Ascending aorta (tissue), 2 donors: ENCODE measurements at regions not wholly inside any gene's neighbourhood (a gene's known extent, or its start where the extent isn't known, plus 50 kb on each side); places are given as distances from the start of the nearest gene placed in this dataset.

Experiments
- DNase-seq, 2 donors: peaks; one replicate each; pipeline ENCODE4 v3.0.0-alpha.2; 2019; ENCODE audit warnings: low spot score in 2 of 2
- H3K27ac ChIP-seq, 2 donors: fragments of 200-600 bp; sonication (generic); one replicate each; pipeline ENCODE4 v1.5.1; 2016 to 2017; ENCODE audit warnings: mild to moderate bottlenecking in 1 of 2
- H3K27me3 ChIP-seq: fragments of 200-600 bp; sonication (generic); one replicate; pipeline ENCODE4 v1.5.1; 2017
- H3K36me3 ChIP-seq, 2 donors: fragments of 200-600 bp; sonication (generic); one replicate each; pipeline ENCODE4 v1.5.1; 2016
- H3K4me1 ChIP-seq, 2 donors: fragments of 200-600 bp; sonication (generic); one replicate each; pipeline ENCODE4 v1.5.1; 2016 to 2017; ENCODE audit warnings: mild to moderate bottlenecking in 1 of 2
- H3K4me3 ChIP-seq, 2 donors: fragments of 200-600 bp; sonication (generic); one replicate each; pipeline ENCODE4 v1.5.1; 2016 to 2017; ENCODE audit warnings: mild to moderate bottlenecking in 1 of 2
- H3K9me3 ChIP-seq, 2 donors: fragments of 200-600 bp; sonication (generic); one replicate each; pipeline ENCODE4 v1.5.1; 2016
- intact Hi-C: fragments of 100-400 bp; cut with DNase I; formaldehyde crosslinking; loops from one replicate; pipeline ENCODE4 v1.15.1; 2023
- TF ChIP-seq, protein P1 (sequence below), 3 experiments: fragments of 200-600 bp in 2 of 3; fragments of 450-650 bp in 1 of 3; sonication (generic) in 2 of 3; IDR thresholded peaks; one replicate each; pipeline ENCODE4 v1.5.1; 2016 to 2019; ENCODE audit warnings: antibody characterized with exemption in 3 of 3, mild to moderate bottlenecking in 1 of 3, moderate library complexity in 1 of 3

DNA sequence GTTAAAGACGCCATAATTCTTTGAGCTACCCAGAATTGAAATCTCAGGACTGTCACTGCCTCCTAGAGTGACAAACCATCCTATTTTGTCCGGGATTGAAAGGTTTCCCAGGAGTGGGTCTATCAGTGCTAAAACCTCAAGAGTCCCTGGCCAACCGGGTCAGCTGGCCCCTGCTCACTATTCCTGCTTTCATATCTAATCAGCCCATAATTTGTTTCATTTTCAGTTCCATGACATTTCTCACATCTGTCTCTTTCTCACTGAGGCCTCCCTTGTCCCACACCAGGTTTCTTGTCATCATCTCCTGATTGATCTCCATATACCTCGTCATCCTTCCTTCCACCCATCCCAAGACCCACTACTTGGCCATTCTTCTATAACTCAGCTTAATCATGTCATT, 98.2 kb downstream of the SLC35B3 start:
- intact Hi-C loops = no loop called here
- H3K4me3 ChIP-seq = no peak overlapping the region
- H3K9me3 ChIP-seq = no peaks in the 10 kb centered on the region
- TF ChIP-seq, protein P1, sequence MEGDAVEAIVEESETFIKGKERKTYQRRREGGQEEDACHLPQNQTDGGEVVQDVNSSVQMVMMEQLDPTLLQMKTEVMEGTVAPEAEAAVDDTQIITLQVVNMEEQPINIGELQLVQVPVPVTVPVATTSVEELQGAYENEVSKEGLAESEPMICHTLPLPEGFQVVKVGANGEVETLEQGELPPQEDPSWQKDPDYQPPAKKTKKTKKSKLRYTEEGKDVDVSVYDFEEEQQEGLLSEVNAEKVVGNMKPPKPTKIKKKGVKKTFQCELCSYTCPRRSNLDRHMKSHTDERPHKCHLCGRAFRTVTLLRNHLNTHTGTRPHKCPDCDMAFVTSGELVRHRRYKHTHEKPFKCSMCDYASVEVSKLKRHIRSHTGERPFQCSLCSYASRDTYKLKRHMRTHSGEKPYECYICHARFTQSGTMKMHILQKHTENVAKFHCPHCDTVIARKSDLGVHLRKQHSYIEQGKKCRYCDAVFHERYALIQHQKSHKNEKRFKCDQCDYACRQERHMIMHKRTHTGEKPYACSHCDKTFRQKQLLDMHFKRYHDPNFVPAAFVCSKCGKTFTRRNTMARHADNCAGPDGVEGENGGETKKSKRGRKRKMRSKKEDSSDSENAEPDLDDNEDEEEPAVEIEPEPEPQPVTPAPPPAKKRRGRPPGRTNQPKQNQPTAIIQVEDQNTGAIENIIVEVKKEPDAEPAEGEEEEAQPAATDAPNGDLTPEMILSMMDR (IDR thresholded peaks at IDR 0.05) = no peak
- no peak overlapping the region for H3K27ac ChIP-seq
- DNase-seq = no peak
- no peaks in the 10 kb centered on the region for H3K4me1 ChIP-seq
- no peaks in the 10 kb centered on the region for H3K27me3 ChIP-seq
- no peaks in the 10 kb centered on the region for H3K36me3 ChIP-seq

DNA sequence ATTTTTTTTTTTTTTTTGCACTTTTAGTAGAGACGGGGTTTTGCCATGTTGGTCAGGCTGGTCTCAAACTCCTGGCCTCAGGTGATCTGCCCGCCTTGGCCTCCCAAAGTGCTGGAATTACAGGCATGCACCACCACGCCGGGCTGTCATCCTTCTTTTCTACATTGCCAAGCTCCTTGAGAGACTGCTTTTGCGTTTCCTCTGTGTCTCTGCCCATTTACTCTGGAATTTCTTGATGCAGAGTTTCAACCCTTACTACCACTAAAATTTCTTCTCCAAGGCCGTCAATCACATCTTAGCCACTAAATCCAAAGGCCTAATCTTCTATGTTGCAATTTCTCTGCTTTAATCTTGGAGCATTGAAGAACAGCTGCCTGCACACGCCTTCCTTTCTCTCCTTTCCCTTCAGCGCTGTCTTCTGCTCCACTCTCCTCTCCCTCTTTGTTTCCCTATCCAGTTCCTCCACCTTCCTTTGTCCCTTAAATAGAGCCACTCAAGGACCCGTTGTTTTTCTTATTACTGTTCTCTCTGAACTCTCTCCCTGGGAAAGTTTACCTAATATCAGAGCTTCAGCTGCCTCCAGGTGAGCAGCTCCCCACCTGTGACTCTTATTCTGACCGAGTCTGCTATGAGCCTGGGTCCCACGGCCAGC, 98.8 kb downstream of the SLC35B3 start:
- Histone ChIP-seq H3K9me3 (no peaks in the 10 kb centered on the region), H3K36me3 (no peaks in the 10 kb centered on the region), H3K4me3 (no peak overlapping the region), H3K27ac (no peak overlapping the region), H3K4me1 (no peaks in the 10 kb centered on the region), H3K27me3 (no peaks in the 10 kb centered on the region)
- intact Hi-C loops = no loop called here
- no peak for DNase-seq
- TF ChIP-seq, protein P1 (IDR thresholded peaks at IDR 0.05) = no peak

DNA sequence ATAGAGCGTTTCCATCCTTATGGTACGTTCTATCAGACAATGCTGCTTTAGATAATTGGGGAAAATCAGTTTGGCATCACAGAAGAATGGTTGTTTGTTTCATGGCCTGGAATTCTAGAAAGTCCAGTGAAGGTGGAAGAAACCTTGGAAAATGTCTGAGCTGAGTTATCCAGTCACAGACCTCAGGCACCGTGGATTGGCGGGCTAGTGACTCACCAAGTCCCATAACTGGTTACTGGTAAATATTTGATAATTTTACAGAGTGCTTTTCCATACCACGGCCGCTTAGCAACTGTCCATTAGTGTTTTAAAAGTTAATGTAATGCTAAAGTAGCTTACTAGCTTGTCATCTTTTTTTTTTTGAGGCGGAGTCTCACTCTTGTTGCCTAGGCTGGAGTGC, 99.4 kb downstream of the SLC35B3 start:
- Histone ChIP-seq H3K9me3 (no peaks in the 10 kb centered on the region), H3K36me3 (no peaks in the 10 kb centered on the region), H3K4me1 (no peaks in the 10 kb centered on the region), H3K27ac (no peak overlapping the region), H3K4me3 (no peak overlapping the region), H3K27me3 (no peaks in the 10 kb centered on the region)
- DNase-seq = no peak
- intact Hi-C loops = no loop called here
- TF ChIP-seq, protein P1 (IDR thresholded peaks at IDR 0.05) = no peak

DNA sequence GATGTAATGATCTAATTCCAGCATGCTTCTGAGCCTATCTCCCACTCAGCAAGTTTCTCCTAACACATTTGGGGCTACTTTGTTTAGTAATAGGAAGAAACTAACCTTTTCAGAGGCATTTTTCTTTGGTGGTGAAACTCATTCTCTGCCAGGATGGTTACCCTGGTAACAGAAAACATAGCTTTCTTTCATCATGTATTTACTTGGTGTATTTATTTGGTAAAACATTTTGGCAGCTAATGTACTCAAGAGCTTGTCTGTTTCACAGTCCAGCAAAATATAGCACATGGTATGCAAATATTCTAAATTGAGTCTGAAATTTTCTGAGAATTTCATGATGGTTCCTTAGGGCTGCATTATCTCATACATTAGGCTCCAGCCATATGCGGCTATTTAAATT, 100.0 kb downstream of the SLC35B3 start:
- no peaks in the 10 kb centered on the region for H3K4me1 ChIP-seq
- TF ChIP-seq, protein P1 (IDR thresholded peaks at IDR 0.05) = no peak

DNA sequence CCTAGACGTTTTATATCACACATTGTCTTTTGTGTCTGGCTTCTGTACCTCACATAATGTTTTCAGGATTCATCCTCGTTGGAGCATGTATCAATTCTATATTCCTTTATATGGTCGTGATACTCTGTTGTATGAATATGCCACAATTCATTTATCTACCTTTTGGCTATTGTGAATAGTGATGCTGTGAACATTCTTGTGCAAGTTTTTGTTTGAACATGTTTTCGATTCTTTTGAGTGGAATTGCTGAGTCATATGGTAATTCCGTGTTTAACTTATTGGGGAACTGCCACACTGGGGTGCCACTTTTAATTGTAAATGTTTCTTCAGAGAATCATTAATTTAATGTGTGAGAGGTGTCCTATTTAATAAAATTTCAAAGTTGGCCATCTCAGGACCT, 101.2 kb downstream of the SLC35B3 start:
- TF ChIP-seq, protein P1 (IDR thresholded peaks at IDR 0.05) = no peak
- Histone ChIP-seq H3K9me3 (no peaks in the 10 kb centered on the region), H3K27me3 (no peaks in the 10 kb centered on the region), H3K4me1 (no peaks in the 10 kb centered on the region), H3K36me3 (no peaks in the 10 kb centered on the region), H3K27ac (no peak overlapping the region), H3K4me3 (no peak overlapping the region)
- DNase-seq = no peak
- intact Hi-C loops = no loop called here

More for the DNA sequence above, 100.0 kb downstream of the SLC35B3 start:
- no peak overlapping the region for H3K27ac ChIP-seq
- H3K27me3 ChIP-seq = no peaks in the 10 kb centered on the region
- H3K9me3 ChIP-seq = no peaks in the 10 kb centered on the region
- H3K4me3 ChIP-seq = no peak overlapping the region
- H3K36me3 ChIP-seq = no peaks in the 10 kb centered on the region
- intact Hi-C loops = no loop called here
- no peak for DNase-seq

DNA sequence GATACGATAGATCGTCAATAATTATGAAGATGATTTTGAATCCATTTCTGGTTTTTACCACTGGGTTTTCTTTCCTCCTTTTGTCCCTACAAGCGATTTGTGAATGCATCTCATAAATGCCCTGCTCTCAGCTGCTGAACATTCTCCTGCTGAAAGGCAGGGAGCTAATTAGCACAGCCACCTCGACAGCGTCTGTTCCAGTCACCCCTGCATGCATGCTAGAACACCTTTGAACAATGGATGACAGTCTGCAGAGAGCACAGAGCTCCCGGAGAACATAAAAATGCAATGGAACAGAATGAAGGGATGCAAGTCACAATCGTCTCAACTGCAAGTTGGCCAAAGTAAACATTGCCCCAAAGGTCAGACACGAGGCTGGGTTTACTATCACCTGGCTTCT, 105.8 kb downstream of the SLC35B3 start:
- no peaks in the 10 kb centered on the region for H3K9me3 ChIP-seq
- DNase-seq = no peak

More for the DNA sequence above, 105.8 kb downstream of the SLC35B3 start:
- Histone ChIP-seq H3K27me3 (no peaks in the 10 kb centered on the region), H3K27ac (no peak overlapping the region), H3K4me1 (no peaks in the 10 kb centered on the region), H3K36me3 (no peaks in the 10 kb centered on the region), H3K4me3 (no peak overlapping the region)
- intact Hi-C loops = no loop called here
- TF ChIP-seq, protein P1 (IDR thresholded peaks at IDR 0.05) = no peak
